ENCODE measurements at regions not wholly inside any gene's neighbourhood (a gene's known extent, or its start where the extent isn't known, plus 50 kb on each side); places are given as distances from the start of the nearest gene placed in this dataset.

DNA sequence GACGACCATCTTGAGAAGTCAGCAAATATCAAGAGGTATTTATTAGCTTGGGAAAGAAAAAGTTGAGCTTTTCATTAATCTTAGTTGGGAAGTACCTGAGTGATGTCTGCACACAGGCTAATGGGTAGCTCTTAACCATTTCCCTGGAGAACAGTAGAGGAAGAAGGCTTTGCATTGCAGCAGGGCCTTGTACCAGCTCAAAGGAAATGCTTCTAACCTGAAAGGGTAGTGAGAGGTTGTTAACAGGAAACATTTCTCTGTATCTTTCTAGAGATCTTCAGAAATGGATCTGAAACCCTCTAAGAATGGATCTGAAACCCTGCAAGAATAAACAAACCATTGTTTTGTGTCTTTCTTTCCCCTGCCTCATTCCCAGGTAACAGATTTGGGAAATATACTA, 393.3 kb downstream of the PLK2 start:
- TF ChIP-seq, protein P1, sequence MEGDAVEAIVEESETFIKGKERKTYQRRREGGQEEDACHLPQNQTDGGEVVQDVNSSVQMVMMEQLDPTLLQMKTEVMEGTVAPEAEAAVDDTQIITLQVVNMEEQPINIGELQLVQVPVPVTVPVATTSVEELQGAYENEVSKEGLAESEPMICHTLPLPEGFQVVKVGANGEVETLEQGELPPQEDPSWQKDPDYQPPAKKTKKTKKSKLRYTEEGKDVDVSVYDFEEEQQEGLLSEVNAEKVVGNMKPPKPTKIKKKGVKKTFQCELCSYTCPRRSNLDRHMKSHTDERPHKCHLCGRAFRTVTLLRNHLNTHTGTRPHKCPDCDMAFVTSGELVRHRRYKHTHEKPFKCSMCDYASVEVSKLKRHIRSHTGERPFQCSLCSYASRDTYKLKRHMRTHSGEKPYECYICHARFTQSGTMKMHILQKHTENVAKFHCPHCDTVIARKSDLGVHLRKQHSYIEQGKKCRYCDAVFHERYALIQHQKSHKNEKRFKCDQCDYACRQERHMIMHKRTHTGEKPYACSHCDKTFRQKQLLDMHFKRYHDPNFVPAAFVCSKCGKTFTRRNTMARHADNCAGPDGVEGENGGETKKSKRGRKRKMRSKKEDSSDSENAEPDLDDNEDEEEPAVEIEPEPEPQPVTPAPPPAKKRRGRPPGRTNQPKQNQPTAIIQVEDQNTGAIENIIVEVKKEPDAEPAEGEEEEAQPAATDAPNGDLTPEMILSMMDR (IDR thresholded peaks at IDR 0.05): no peak
- no peak for TF ChIP-seq POLR2A (IDR thresholded peaks at IDR 0.05)
